ENCODE measurements at regions not wholly inside any gene's neighbourhood (a gene's known extent, or its start where the extent isn't known, plus 50 kb on each side); places are given as distances from the start of the nearest gene placed in this dataset.

- DNase-seq = no peak
Observed at GRCh38 chr5:158142156-158142555, 283.2 kb upstream of the CLINT1 start.

GRCh38 chr5:158140120-158140731 lies 281.3 kb upstream of the CLINT1 start:
- no peak for DNase-seq

GRCh38 chr5:158139161-158139560 lies 280.2 kb upstream of the CLINT1 start:
- no peak for DNase-seq

GRCh38 chr5:158135682-158136179 lies 276.8 kb upstream of the CLINT1 start:
- DNase-seq = no peak

GRCh38 chr5:158133369-158133768 lies 274.4 kb upstream of the CLINT1 start:
- no peak for DNase-seq

GRCh38 chr5:158127536-158127935 lies 268.6 kb upstream of the CLINT1 start:
- no peak for DNase-seq

GRCh38 chr5:158126442-158127405 lies 267.8 kb upstream of the CLINT1 start:
- no peak for DNase-seq

GRCh38 chr5:158124606-158125316 lies 265.8 kb upstream of the CLINT1 start:
- no peak for DNase-seq

- no peak for DNase-seq
Observed at GRCh38 chr5:158123595-158123994, 264.6 kb upstream of the CLINT1 start.

GRCh38 chr5:158121678-158122077 lies 262.7 kb upstream of the CLINT1 start:
- DNase-seq = no peak

GRCh38 chr5:158120760-158121159 lies 261.8 kb upstream of the CLINT1 start:
- DNase-seq = no peak

GRCh38 chr5:158119961-158120723 lies 261.2 kb upstream of the CLINT1 start:
- DNase-seq = no peak

GRCh38 chr5:158117467-158118160 lies 258.7 kb upstream of the CLINT1 start:
- no peak for DNase-seq

- DNase-seq = no peak
Observed at GRCh38 chr5:158116965-158117364, 258.0 kb upstream of the CLINT1 start.

GRCh38 chr5:158115468-158115867 lies 256.5 kb upstream of the CLINT1 start:
- DNase-seq = no peak

- no peak for DNase-seq
Observed at GRCh38 chr5:158108177-158108576, 249.2 kb upstream of the CLINT1 start.

GRCh38 chr5:158100373-158100888 lies 241.5 kb upstream of the CLINT1 start:
- no peak for DNase-seq

- no peak for DNase-seq
Observed at GRCh38 chr5:158099571-158100105, 240.7 kb upstream of the CLINT1 start.

- DNase-seq = no peak
Observed at GRCh38 chr5:158096835-158097234, 237.9 kb upstream of the CLINT1 start.

- no peak for DNase-seq
Observed at GRCh38 chr5:158086856-158087255, 227.9 kb upstream of the CLINT1 start.

- no peak for DNase-seq
Observed at GRCh38 chr5:158084292-158084691, 225.3 kb upstream of the CLINT1 start.

Measured in RPMI8226 (cell line).